Ishikawa (cell line): ENCODE measurements at regions not wholly inside any gene's neighbourhood (a gene's known extent, or its start where the extent isn't known, plus 50 kb on each side); places are given as distances from the start of the nearest gene placed in this dataset.
A peak's percentile ranks its signal among the peaks of the same experiment; 100 is the strongest.

ENCODE experiments used
- CEBPB ChIP-seq: IDR thresholded peaks from 2 replicates; pipeline ENCODE4 v1.6.1; 2012
- CREB1 ChIP-seq: IDR thresholded peaks from 2 replicates; pipeline ENCODE4 v1.6.1; 2012; ENCODE audit warnings: low read depth
- EGR1 ChIP-seq: IDR thresholded peaks from 2 replicates; pipeline ENCODE4 v1.6.1; 2012
- EP300 ChIP-seq: IDR thresholded peaks from 2 replicates; pipeline ENCODE4 v1.6.1; 2012; ENCODE audit warnings: borderline replicate concordance
- FOXM1 ChIP-seq: IDR thresholded peaks from 2 replicates; pipeline ENCODE4 v1.6.1; 2012; ENCODE audit warnings: low read depth, borderline replicate concordance
- NFIC ChIP-seq: IDR thresholded peaks from 2 replicates; pipeline ENCODE4 v1.6.1; 2012
- RAD21 ChIP-seq: IDR thresholded peaks from 2 replicates; pipeline ENCODE4 v1.6.1; 2012; ENCODE audit warnings: low read depth
- TAF1 ChIP-seq: IDR thresholded peaks from 2 replicates; pipeline ENCODE4 v1.6.1; 2012; ENCODE audit warnings: low read depth, mild to moderate bottlenecking
- TCF12 ChIP-seq: IDR thresholded peaks from 2 replicates; pipeline ENCODE4 v1.6.1; 2012; ENCODE audit warnings: low read depth
- TEAD4 ChIP-seq: IDR thresholded peaks from 2 replicates; pipeline ENCODE4 v1.6.1; 2012
- YY1 ChIP-seq: IDR thresholded peaks from 2 replicates; pipeline ENCODE4 v1.6.1; 2012; ENCODE audit warnings: low read depth
- ZBTB7A ChIP-seq: IDR thresholded peaks from 2 replicates; pipeline ENCODE4 v1.6.1; 2012; ENCODE audit warnings: low read depth
- TF ChIP-seq, protein P1 (sequence below): IDR thresholded peaks from 2 replicates; pipeline ENCODE4 v1.6.1; 2012
- TF ChIP-seq, protein P2 (sequence below): IDR thresholded peaks from 2 replicates; pipeline ENCODE4 v1.6.1; 2012; ENCODE audit warnings: low read depth, mild to moderate bottlenecking
- TF ChIP-seq, protein P3 (sequence below): IDR thresholded peaks from 2 replicates; pipeline ENCODE4 v1.6.1; 2012

DNA sequence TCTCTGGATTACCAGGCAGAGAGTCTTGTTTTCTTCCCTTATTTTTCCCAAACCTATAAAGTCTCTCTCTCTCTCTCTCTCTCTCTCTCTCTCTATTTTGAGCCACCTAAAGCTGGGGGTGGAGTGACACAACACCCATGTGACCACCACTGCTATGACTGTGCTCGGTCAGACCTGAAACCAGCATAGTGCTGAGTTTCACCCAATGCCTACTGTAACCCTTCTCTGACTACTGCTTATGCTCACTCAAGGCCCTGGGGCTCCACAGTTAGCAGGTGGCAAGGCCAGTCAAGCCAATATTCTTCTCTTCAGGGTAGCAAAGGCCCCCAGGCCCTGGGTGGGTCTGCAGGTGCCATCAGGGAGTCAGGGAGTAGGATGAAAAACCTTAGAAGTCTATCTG lies 114.7 kb upstream of the ARMCX2 start:
- TF ChIP-seq ZBTB7A: no peak
- TF ChIP-seq TEAD4: no peak
- no peak for TF ChIP-seq YY1

DNA sequence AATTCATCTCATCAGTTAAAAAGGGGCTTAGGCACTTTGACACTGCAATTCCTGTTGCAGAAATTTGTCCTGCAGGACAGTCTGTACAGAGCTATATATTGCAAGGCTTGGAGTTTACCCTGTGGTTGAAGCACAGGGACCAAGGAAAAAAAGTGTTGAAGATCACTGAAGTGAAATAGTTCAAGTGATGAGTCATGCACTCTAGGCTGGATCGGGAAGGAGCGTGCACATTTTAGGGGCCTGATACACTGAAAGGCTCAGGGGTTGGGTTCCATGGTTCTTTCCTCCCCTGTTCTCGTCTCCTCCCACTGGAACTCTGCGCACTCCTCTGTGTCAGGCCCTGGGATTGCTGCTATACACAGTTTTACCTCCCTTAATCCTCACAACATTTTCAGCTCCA lies 104.9 kb upstream of the ARMCX2 start:
- TF ChIP-seq YY1: no peak
- TF ChIP-seq EGR1: no peak
- TF ChIP-seq, protein P1, sequence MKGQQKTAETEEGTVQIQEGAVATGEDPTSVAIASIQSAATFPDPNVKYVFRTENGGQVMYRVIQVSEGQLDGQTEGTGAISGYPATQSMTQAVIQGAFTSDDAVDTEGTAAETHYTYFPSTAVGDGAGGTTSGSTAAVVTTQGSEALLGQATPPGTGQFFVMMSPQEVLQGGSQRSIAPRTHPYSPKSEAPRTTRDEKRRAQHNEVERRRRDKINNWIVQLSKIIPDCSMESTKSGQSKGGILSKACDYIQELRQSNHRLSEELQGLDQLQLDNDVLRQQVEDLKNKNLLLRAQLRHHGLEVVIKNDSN: no peak
- no peak for TF ChIP-seq RAD21
- TF ChIP-seq TAF1: no peak
- TF ChIP-seq TCF12: no peak
- no peak for TF ChIP-seq TEAD4
- TF ChIP-seq, protein P2, sequence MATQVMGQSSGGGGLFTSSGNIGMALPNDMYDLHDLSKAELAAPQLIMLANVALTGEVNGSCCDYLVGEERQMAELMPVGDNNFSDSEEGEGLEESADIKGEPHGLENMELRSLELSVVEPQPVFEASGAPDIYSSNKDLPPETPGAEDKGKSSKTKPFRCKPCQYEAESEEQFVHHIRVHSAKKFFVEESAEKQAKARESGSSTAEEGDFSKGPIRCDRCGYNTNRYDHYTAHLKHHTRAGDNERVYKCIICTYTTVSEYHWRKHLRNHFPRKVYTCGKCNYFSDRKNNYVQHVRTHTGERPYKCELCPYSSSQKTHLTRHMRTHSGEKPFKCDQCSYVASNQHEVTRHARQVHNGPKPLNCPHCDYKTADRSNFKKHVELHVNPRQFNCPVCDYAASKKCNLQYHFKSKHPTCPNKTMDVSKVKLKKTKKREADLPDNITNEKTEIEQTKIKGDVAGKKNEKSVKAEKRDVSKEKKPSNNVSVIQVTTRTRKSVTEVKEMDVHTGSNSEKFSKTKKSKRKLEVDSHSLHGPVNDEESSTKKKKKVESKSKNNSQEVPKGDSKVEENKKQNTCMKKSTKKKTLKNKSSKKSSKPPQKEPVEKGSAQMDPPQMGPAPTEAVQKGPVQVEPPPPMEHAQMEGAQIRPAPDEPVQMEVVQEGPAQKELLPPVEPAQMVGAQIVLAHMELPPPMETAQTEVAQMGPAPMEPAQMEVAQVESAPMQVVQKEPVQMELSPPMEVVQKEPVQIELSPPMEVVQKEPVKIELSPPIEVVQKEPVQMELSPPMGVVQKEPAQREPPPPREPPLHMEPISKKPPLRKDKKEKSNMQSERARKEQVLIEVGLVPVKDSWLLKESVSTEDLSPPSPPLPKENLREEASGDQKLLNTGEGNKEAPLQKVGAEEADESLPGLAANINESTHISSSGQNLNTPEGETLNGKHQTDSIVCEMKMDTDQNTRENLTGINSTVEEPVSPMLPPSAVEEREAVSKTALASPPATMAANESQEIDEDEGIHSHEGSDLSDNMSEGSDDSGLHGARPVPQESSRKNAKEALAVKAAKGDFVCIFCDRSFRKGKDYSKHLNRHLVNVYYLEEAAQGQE: no peak
- no peak for TF ChIP-seq NFIC
- no peak for TF ChIP-seq EP300
- no peak for TF ChIP-seq CREB1
- no peak for TF ChIP-seq FOXM1
- no peak for TF ChIP-seq ZBTB7A
- no peak for TF ChIP-seq CEBPB
- TF ChIP-seq, protein P3, sequence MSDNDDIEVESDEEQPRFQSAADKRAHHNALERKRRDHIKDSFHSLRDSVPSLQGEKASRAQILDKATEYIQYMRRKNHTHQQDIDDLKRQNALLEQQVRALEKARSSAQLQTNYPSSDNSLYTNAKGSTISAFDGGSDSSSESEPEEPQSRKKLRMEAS: no peak

DNA sequence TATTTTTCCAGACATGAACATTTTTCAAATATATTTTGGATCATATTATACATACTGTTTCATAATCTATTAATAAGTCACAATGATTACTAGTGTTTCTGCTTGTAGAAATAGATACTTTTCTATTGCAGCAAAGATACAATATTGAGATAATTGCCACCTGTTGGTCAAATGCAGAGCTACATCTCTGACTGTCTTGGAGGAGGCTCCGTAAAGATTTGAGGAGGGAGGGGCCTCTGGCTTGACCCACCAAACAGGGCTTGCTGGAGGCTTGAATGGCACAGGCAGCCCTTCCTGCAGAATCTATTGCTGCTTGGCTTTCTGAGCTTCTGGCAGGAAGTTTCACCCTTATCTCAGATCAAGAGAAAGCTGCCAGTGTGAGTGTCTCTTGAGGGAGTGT lies 99.3 kb upstream of the ARMCX2 start:
- TF ChIP-seq RAD21 (peak; percentile 30; the same call in 1 of the 2 replicates), NFIC (no peak)

DNA sequence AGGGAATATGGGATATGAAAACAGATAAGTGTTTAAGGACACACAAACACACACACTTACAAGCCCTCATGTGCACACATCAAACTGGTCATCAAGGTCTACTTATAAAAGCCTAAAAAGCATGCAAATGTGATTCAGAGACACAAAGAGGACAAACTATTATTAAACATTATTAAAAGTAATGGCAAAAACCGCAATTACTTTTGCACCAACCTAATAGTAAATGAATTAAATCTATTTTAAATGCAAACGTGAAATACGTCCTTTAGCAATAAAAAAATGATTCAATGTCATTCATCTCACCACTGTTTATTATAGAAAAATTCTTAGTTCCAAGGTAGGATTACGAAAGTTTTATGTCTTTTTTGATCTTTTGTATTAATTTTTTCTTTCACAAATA lies 91.1 kb upstream of the ARMCX2 start:
- TF ChIP-seq NFIC (no peak), TCF12 (no peak), CEBPB (no peak), ZBTB7A (no peak), TEAD4 (no peak), TAF1 (no peak)
- TF ChIP-seq, protein P2: no peak
- TF ChIP-seq, protein P1: no peak
- TF ChIP-seq, protein P3: no peak

DNA sequence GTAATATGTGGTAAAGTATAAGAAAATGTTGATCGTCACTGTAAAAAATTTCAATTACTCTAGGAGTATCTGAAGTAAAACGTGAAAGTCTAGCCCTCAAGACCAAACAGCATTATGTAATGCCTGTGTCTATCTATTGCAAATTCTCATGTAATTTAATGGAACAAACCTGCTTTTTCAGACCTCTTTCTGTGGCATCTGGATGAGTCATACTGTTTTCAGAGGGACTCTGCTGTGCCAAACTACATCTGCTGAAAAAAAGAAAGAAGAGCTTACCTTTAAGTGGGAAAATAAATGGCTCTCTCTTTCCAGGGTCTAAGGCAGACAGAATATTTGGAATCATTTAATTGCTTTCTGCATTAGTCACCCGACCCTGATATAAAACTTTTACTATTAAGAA lies 89.8 kb upstream of the ARMCX2 start:
- TF ChIP-seq EGR1 (no peak), CREB1 (no peak), TEAD4 (no peak)
- TF ChIP-seq, protein P3: no peak

DNA sequence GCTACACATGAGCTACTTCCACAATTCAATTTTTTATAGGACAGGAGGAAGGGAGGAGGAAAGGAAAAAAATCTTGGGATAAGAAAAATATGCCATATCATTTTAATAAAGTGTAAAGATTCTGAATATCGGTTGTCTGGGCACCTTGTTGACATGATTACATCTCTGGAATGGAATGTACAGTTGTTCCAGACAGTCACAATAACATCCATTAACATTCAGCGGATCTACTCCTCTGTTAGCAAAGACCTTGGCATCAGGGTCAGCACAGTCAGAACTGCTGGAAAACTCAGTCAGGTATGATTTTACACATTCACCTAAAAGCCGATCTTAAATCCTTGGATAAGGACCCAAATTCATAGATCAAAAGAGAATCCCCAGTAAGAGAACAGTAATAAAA lies 85.4 kb upstream of the ARMCX2 start:
- TF ChIP-seq, protein P3: no peak
- TF ChIP-seq TAF1 (no peak), CEBPB (no peak), RAD21 (no peak), EP300 (no peak), EGR1 (no peak), ZBTB7A (no peak), FOXM1 (no peak), TEAD4 (no peak), TCF12 (no peak), CREB1 (no peak)
- TF ChIP-seq, protein P2: no peak
- TF ChIP-seq, protein P1: no peak
